HepG2 (cell line): ENCODE measurements at regions not wholly inside any gene's neighbourhood (a gene's known extent, or its start where the extent isn't known, plus 50 kb on each side); places are given as distances from the start of the nearest gene placed in this dataset.

ENCODE experiments used
- ATAC-seq: fragments of 200-7000 bp; cut with Tn5 transposase; 3 replicates; pipeline ENCODE4 v1.9.1; 2020; ENCODE audit warnings: mild to moderate bottlenecking, moderate library complexity
- BruUV-seq: library from RNA; stranded (reverse); fragments of 400-500 nt; replicated peaks from 2 replicates; lab custom pipeline; 2021; lab: Mats Ljungman, UMichigan
- CTCF ChIA-PET: fragments of 300-600 bp; formaldehyde crosslinking; extraction: SDS; loops from one replicate; lab custom pipeline; 2021; ENCODE audit warnings: low total read pairs, inconsistent platforms, low intra/inter-chr PET ratio; lab: Yijun Ruan, JAX
- POLR2A ChIA-PET: fragments of 350-600 bp; sonication (Branson Sonifier 250); formaldehyde crosslinking; loops from one replicate; lab custom pipeline; 2020; ENCODE audit warnings: antibody characterized with exemption, inconsistent platforms; lab: Yijun Ruan, JAX
- DNase-seq: peaks from one replicate; pipeline ENCODE4 v3.0.0-alpha.2; 2015; ENCODE audit warnings: low spot score
- FAIRE-seq: peaks from 3 replicates; lab custom pipeline; 2011; peaks lifted over from hg19 to GRCh38; lab: Jason Lieb, UNC
- H2AFZ ChIP-seq: one replicate; pipeline ENCODE4 v1.6.1; 2011; ENCODE audit warnings: low read length, inconsistent platforms
- H3K27ac ChIP-seq: fragments of 300-600 bp; 3 replicates; pipeline ENCODE4 v1.8.0; 2011; ENCODE audit warnings: mixed run types, mild to moderate bottlenecking, mixed read lengths, low read length, inconsistent platforms; ENCODE audit not compliant: insufficient read depth; ENCODE audit errors: extremely low read length
- H3K27me3 ChIP-seq, 2 experiments: fragments of 200-600 bp in 1 of 2; 2 replicates in 1 of 2; 3 replicates in 1 of 2; pipeline versions ENCODE4 v1.6.0 to v1.8.0; 2011; ENCODE audit warnings: low read length in 2 of 2, mild to moderate bottlenecking in 2 of 2, moderate library complexity in 2 of 2, inconsistent platforms in 1 of 2; ENCODE audit not compliant: insufficient read depth in 2 of 2, control insufficient read depth in 1 of 2
- H3K36me3 ChIP-seq, 2 experiments: fragments of 200-600 bp in 1 of 2; replicated peaks in 1 of 2; 2 replicates in 1 of 2; 3 replicates in 1 of 2; pipeline versions ENCODE4 v1.5.1 to v1.8.0; 2011; ENCODE audit warnings: low read length in 2 of 2, inconsistent platforms in 1 of 2; ENCODE audit not compliant: insufficient read depth in 2 of 2, control insufficient read depth in 1 of 2
- H3K4me1 ChIP-seq: 2 replicates; pipeline ENCODE4 v1.5.1; 2012; ENCODE audit warnings: low read length, inconsistent platforms; ENCODE audit not compliant: insufficient read depth
- H3K4me2 ChIP-seq: 2 replicates; pipeline ENCODE4 v1.6.0; 2011; ENCODE audit warnings: low read depth, low read length, inconsistent platforms
- H3K4me3 ChIP-seq, 3 experiments: fragments of 200-600 bp in 1 of 3; sonication (generic), shearing (Covaris generic) in 1 of 3; replicated peaks in 1 of 3; 2 replicates each; pipeline ENCODE4 v1.5.1; 2011 to 2016; ENCODE audit warnings: low read length in 3 of 3, inconsistent platforms in 2 of 3, low read depth in 2 of 3, mild to moderate bottlenecking in 2 of 3, control low read depth in 1 of 3, mixed read lengths in 1 of 3; ENCODE audit not compliant: insufficient read depth in 1 of 3
- H3K79me2 ChIP-seq: one replicate; pipeline ENCODE4 v1.6.1; 2011; ENCODE audit warnings: low read length, inconsistent platforms; ENCODE audit not compliant: insufficient read depth
- H3K9ac ChIP-seq: 2 replicates; pipeline ENCODE4 v1.6.0; 2011; ENCODE audit warnings: mild to moderate bottlenecking, low read depth, low read length, inconsistent platforms; ENCODE audit not compliant: insufficient read depth
- H3K9me3 ChIP-seq: 2 replicates; pipeline ENCODE4 v1.5.1; 2012; ENCODE audit warnings: mild to moderate bottlenecking, low read length
- H4K20me1 ChIP-seq: 2 replicates; pipeline ENCODE4 v1.6.0; 2011; ENCODE audit warnings: inconsistent platforms, mild to moderate bottlenecking, low read length, moderate library complexity; ENCODE audit not compliant: insufficient read depth
- ATRX ChIP-seq: sonication (generic); formaldehyde crosslinking; IDR thresholded peaks from 2 replicates; pipeline ENCODE4 v1.4.0; 2020; ENCODE audit warnings: missing genetic modification reagents, borderline replicate concordance
- DR1 ChIP-seq: sonication (generic); formaldehyde crosslinking; IDR thresholded peaks from 2 replicates; pipeline ENCODE4 v1.8.0; 2021; ENCODE audit warnings: mild to moderate bottlenecking, missing genetic modification reagents, inconsistent platforms
- EZH2 ChIP-seq: conservative IDR thresholded peaks from 2 replicates; pipeline ENCODE4 v1.6.1; 2012; ENCODE audit warnings: mild to moderate bottlenecking, low read depth, low read length, moderate library complexity
- GTF3A ChIP-seq: sonication (generic); formaldehyde crosslinking; conservative IDR thresholded peaks from 2 replicates; pipeline ENCODE4 v1.4.0; 2020; ENCODE audit warnings: mild to moderate bottlenecking, missing genetic modification reagents
- JUNB ChIP-seq: sonication (generic); formaldehyde crosslinking; IDR thresholded peaks from 2 replicates; pipeline ENCODE4 v1.8.0; 2022; ENCODE audit warnings: missing genetic modification reagents, mild to moderate bottlenecking, borderline replicate concordance
- KDM4B ChIP-seq: sonication (generic); formaldehyde crosslinking; IDR thresholded peaks from 2 replicates; pipeline ENCODE4 v1.4.0; 2020; ENCODE audit warnings: missing genetic modification reagents
- KLF15 ChIP-seq: sonication (generic); formaldehyde crosslinking; IDR thresholded peaks from 2 replicates; pipeline ENCODE4 v1.8.1; 2023; ENCODE audit warnings: borderline replicate concordance, mild to moderate bottlenecking, inconsistent platforms, missing genetic modification reagents, mixed read lengths
- RAD21 ChIP-seq: fragments of 450-650 bp; formaldehyde crosslinking; IDR thresholded peaks from 2 replicates; pipeline ENCODE4 v1.5.0; 2020; ENCODE audit warnings: mild to moderate bottlenecking
- ZFP37 ChIP-seq: sonication (generic); formaldehyde crosslinking; IDR thresholded peaks from 2 replicates; pipeline ENCODE4 v1.4.0; 2020; ENCODE audit warnings: missing genetic modification reagents, borderline replicate concordance
- ZNF414 ChIP-seq: sonication (generic); formaldehyde crosslinking; IDR thresholded peaks from 2 replicates; pipeline ENCODE4 v1.5.0; 2020; ENCODE audit warnings: missing genetic modification reagents
- ZNF552 ChIP-seq: sonication (generic); formaldehyde crosslinking; IDR thresholded peaks from 2 replicates; pipeline ENCODE4 v1.9.0; 2022; ENCODE audit warnings: missing genetic modification reagents, mild to moderate bottlenecking, borderline replicate concordance
- ZNF691 ChIP-seq: sonication (generic); formaldehyde crosslinking; IDR thresholded peaks from 2 replicates; pipeline ENCODE4 v1.4.0; 2020; ENCODE audit warnings: missing genetic modification reagents, low read depth, mild to moderate bottlenecking, borderline replicate concordance
- ZNF703 ChIP-seq: sonication (generic); formaldehyde crosslinking; IDR thresholded peaks from 2 replicates; pipeline ENCODE4 v1.5.1; 2020; ENCODE audit warnings: missing genetic modification reagents, mild to moderate bottlenecking, moderate library complexity, borderline replicate concordance
- WGBS: methylation state at CpG from one replicate; pipeline ENCODE4 v1.1.6; 2017; ENCODE audit warnings: low lambda C conversion rate; 5-methylcytosine and 5-hydroxymethylcytosine counted together
- in situ Hi-C: cut with HindIII; loops from 2 replicates; pipeline ENCODE4 v1.10.0; 2017; ENCODE audit warnings: low pct_unique_long_range_greater_than_20kb; ENCODE audit not compliant: extremely low pct_ligation_motif_present
- intact Hi-C: fragments of 100-400 bp; cut with micrococcal nuclease; formaldehyde crosslinking; loops from one replicate; pipeline ENCODE4 v1.10.0; 2022; ENCODE audit not compliant: unreplicated experiment
- TF ChIP-seq, protein P1 (sequence below): sonication (generic); formaldehyde crosslinking; conservative IDR thresholded peaks from 2 replicates; pipeline ENCODE4 v1.4.0; 2020; ENCODE audit warnings: missing genetic modification reagents
- TF ChIP-seq, protein P2 (sequence below): sonication (generic); formaldehyde crosslinking; IDR thresholded peaks from 2 replicates; pipeline ENCODE4 v1.8.0; 2022; ENCODE audit warnings: missing genetic modification reagents, mild to moderate bottlenecking, borderline replicate concordance
- TF ChIP-seq, protein P3 (sequence below): sonication (generic); formaldehyde crosslinking; IDR thresholded peaks from 2 replicates; pipeline ENCODE4 v1.4.0; 2020; ENCODE audit warnings: missing genetic modification reagents
- TF ChIP-seq, protein P4 (sequence below): sonication (generic); formaldehyde crosslinking; IDR thresholded peaks from 2 replicates; pipeline ENCODE4 v1.5.0; 2020; ENCODE audit warnings: mild to moderate bottlenecking, missing genetic modification reagents

DNA sequence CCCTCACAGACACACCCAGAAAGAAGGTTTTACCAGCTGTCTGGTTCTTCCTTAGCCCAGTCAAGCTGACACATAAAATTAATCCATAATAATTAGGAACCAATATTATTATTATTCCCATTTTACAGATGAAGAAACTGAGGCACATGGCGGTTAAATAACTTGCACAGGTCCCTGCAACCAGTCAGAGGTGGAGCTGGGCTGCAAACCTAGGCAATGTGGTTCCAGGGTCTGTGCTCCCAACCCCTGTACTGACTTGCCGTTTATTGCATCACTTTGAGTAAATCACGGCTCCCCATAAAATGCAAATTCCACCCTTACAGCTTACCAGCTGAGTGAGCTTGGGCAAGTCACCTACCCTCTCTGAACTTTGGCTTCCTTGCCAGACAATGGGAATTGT is 179.2 kb upstream of the POU3F1 start:
- Histone ChIP-seq H3K4me3 (no peak overlapping the region), H3K9me3 (no peaks in the 10 kb centered on the region), H4K20me1 (no peaks in the 10 kb centered on the region), H3K4me1 (no peaks in the 10 kb centered on the region), H3K4me2 (no peak overlapping the region), H3K36me3 (no peaks in the 10 kb centered on the region), H3K79me2 (no peaks in the 10 kb centered on the region), H3K27me3 (no peaks in the 10 kb centered on the region; a peak in 1 of 5 replicates), H3K9ac (no peak overlapping the region), H2AFZ (no peak overlapping the region), H3K27ac (no peak overlapping the region)
- DNase-seq (no peak), ATAC-seq (no peak), FAIRE-seq (no peak)
- BruUV-seq, result no TSS peak
- in situ Hi-C loops, result no loop called here
- WGBS, result 56% methylated on average over 3 of the region's 3 CpGs
- ChIA-PET CTCF (no interaction called here), POLR2A (no interaction called here)
- intact Hi-C loops, result no loop called here
- TF ChIP-seq GTF3A (CRISPR knock-in tag) (no peak), ATRX (no peak), RAD21 (CRISPR knock-in tag) (no peak), EZH2 (no peak), JUNB (CRISPR knock-in tag) (no peak), ZFP37 (no peak), ZNF552 (no peak), KDM4B (CRISPR knock-in tag) (no peak), ZNF703 (CRISPR knock-in tag) (no peak), ZNF691 (no peak), KLF15 (no peak), ZNF414 (CRISPR knock-in tag) (no peak), DR1 (CRISPR knock-in tag) (no peak)
- TF ChIP-seq, protein P1, sequence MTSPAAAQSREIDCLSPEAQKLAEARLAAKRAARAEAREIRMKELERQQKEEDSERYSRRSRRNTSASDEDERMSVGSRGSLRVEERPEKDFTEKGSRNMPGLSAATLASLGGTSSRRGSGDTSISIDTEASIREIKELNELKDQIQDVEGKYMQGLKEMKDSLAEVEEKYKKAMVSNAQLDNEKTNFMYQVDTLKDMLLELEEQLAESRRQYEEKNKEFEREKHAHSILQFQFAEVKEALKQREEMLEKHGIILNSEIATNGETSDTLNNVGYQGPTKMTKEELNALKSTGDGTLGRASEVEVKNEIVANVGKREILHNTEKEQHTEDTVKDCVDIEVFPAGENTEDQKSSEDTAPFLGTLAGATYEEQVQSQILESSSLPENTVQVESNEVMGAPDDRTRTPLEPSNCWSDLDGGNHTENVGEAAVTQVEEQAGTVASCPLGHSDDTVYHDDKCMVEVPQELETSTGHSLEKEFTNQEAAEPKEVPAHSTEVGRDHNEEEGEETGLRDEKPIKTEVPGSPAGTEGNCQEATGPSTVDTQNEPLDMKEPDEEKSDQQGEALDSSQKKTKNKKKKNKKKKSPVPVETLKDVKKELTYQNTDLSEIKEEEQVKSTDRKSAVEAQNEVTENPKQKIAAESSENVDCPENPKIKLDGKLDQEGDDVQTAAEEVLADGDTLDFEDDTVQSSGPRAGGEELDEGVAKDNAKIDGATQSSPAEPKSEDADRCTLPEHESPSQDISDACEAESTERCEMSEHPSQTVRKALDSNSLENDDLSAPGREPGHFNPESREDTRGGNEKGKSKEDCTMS (CRISPR knock-in tag), result no peak
- TF ChIP-seq, protein P2, sequence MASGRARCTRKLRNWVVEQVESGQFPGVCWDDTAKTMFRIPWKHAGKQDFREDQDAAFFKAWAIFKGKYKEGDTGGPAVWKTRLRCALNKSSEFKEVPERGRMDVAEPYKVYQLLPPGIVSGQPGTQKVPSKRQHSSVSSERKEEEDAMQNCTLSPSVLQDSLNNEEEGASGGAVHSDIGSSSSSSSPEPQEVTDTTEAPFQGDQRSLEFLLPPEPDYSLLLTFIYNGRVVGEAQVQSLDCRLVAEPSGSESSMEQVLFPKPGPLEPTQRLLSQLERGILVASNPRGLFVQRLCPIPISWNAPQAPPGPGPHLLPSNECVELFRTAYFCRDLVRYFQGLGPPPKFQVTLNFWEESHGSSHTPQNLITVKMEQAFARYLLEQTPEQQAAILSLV (CRISPR knock-in tag), result no peak
- TF ChIP-seq, protein P3, sequence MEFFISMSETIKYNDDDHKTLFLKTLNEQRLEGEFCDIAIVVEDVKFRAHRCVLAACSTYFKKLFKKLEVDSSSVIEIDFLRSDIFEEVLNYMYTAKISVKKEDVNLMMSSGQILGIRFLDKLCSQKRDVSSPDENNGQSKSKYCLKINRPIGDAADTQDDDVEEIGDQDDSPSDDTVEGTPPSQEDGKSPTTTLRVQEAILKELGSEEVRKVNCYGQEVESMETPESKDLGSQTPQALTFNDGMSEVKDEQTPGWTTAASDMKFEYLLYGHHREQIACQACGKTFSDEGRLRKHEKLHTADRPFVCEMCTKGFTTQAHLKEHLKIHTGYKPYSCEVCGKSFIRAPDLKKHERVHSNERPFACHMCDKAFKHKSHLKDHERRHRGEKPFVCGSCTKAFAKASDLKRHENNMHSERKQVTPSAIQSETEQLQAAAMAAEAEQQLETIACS (CRISPR knock-in tag), result no peak
- TF ChIP-seq, protein P4, sequence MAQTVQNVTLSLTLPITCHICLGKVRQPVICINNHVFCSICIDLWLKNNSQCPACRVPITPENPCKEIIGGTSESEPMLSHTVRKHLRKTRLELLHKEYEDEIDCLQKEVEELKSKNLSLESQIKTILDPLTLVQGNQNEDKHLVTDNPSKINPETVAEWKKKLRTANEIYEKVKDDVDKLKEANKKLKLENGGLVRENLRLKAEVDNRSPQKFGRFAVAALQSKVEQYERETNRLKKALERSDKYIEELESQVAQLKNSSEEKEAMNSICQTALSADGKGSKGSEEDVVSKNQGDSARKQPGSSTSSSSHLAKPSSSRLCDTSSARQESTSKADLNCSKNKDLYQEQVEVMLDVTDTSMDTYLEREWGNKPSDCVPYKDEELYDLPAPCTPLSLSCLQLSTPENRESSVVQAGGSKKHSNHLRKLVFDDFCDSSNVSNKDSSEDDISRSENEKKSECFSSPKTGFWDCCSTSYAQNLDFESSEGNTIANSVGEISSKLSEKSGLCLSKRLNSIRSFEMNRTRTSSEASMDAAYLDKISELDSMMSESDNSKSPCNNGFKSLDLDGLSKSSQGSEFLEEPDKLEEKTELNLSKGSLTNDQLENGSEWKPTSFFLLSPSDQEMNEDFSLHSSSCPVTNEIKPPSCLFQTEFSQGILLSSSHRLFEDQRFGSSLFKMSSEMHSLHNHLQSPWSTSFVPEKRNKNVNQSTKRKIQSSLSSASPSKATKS (CRISPR knock-in tag), result no peak
